ENCODE measurements at regions not wholly inside any gene's neighbourhood (a gene's known extent, or its start where the extent isn't known, plus 50 kb on each side); places are given as distances from the start of the nearest gene placed in this dataset.

DNA sequence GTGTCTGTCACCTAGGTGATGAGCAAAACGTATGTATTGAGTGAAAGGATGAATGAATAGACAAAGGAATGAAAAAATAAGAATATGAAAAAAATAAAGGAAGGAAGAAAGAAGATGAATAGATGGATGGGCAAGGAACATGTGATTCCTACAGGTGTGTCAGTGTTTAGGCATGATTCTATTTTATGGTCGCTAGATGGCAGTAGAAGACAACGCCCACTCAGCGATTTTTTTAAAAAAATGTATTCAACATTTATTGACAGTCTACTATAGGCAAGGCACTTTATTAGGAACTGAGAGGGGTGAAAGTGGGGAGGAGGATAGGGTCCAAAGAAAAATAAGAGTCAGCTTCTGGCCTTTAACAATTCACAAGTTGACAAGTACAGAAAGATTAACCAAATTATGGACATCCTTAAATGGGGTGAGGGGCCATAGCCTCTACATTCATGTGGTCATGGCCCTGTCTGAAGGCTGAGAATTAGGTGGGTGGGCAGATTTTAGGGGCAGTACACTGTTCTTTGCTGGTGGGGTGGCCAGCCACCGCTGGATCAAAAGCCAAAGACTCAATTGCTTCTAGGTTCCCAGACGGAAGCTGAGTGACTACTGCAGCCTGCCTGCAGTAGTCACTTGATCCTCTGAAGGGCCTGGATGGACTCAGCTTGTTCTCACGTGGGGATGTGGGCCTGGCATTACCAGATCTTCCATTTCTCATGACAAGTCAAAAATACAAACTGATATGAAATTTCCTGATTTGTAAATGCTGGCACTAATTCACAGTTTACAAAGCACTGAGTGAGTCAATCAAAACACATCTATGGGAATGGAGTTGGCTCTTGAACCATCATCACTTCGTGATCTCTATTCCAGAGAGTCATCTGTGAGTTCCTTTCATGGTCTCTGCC, 83.9 kb downstream of the FASLG start:
- TF ChIP-seq CTCF (IDR thresholded peaks at IDR 0.05) (peak in 5 of 7 experiments; percentile 13 to 73 (median 61)), POLR2AphosphoS5 (IDR thresholded peaks at IDR 0.05) (no peak), EP300 (IDR thresholded peaks at IDR 0.05) (no peak)

Measured in stomach (tissue), 4 donors.